ENCODE measurements at regions not wholly inside any gene's neighbourhood (a gene's known extent, or its start where the extent isn't known, plus 50 kb on each side); places are given as distances from the start of the nearest gene placed in this dataset.

DNA sequence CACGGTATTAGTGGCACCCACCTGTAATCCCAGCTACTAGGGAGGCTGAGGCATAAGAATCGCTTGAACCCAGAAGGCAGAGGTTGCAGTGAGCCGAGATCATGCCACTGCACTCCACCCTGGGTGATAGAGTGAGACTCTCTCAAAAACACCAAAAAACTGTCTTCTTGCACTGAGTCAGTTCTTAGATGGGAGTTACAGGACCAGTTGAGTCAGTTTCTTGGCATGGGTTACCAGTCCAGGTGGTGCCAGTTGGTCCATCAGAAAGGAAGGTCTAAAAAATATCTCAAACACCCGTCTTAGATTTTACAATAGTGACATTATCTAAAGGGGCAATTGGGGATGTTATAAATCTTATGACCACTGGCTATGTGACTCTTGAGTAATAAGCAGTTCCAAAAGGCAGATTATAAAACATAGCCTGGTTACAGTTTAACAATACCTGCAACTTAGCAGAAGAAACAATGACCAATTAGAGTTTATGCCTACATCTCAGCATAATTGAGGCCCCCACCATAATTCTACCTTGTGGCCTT is 206.9 kb upstream of the FGGY start:
- TF ChIP-seq, protein P1, sequence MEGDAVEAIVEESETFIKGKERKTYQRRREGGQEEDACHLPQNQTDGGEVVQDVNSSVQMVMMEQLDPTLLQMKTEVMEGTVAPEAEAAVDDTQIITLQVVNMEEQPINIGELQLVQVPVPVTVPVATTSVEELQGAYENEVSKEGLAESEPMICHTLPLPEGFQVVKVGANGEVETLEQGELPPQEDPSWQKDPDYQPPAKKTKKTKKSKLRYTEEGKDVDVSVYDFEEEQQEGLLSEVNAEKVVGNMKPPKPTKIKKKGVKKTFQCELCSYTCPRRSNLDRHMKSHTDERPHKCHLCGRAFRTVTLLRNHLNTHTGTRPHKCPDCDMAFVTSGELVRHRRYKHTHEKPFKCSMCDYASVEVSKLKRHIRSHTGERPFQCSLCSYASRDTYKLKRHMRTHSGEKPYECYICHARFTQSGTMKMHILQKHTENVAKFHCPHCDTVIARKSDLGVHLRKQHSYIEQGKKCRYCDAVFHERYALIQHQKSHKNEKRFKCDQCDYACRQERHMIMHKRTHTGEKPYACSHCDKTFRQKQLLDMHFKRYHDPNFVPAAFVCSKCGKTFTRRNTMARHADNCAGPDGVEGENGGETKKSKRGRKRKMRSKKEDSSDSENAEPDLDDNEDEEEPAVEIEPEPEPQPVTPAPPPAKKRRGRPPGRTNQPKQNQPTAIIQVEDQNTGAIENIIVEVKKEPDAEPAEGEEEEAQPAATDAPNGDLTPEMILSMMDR (IDR thresholded peaks at IDR 0.05; ENCODE audit: insufficient read depth, low read depth, low read length, missing control alignments) = no peak
- H3K4me3 ChIP-seq (ENCODE audit: low read length) = no peak overlapping the region
- peak; percentile 52 for DNase-seq (ENCODE audit: low read depth)

DNA sequence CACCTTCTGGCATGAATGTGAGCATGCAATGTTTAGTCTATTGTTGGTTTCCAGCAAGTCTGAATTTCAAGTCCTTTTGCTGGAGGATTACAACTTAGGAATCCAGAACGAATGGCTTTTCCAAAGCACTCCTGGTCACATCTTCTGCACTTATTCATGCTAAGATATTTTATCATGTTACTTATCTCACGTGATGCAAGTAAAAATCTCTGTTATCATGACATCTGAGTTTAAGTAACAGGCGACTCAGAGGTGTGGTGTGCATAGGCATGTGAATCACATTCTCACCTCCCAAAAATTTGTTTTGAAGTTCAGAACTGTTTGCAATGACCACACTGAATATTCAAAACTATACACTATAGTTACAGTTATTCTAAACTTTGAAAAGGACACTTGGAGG is 204.8 kb upstream of the FGGY start:
- TF ChIP-seq, protein P1 (IDR thresholded peaks at IDR 0.05; ENCODE audit: insufficient read depth, low read depth, low read length, missing control alignments) = no peak
- H3K4me3 ChIP-seq (ENCODE audit: low read length) = no peak overlapping the region
- peak; percentile 39 for DNase-seq (ENCODE audit: low read depth)

GRCh38 chr1:59094001-59094400 is 202.9 kb upstream of the FGGY start:
- no peak overlapping the region for H3K4me3 ChIP-seq (ENCODE audit: low read length)
- TF ChIP-seq, protein P1 (IDR thresholded peaks at IDR 0.05; ENCODE audit: insufficient read depth, low read depth, low read length, missing control alignments) = no peak
- no peak for DNase-seq (ENCODE audit: low read depth)

DNA sequence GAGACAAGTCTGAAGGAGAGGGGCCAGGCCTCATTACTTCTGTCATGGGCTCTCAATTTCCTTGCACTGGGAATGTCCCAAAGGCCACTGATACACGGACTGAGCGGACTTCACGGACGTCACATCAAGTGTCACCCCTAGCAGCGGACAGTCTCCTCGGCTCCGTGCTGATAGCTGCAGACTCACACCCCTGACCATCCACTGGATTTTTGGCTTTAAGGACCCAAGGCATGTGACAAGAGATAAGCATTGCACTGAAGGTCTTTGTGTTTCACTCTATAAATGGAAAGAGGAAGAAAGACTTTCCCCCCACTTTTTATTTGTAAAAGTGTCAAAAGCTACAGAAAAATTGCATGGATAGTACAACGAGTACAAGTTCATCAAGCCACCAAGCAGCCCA is 200.4 kb upstream of the FGGY start:
- DNase-seq (ENCODE audit: low read depth) = no peak
- no peak overlapping the region for H3K4me3 ChIP-seq (ENCODE audit: low read length)
- TF ChIP-seq, protein P1 (IDR thresholded peaks at IDR 0.05; ENCODE audit: insufficient read depth, low read depth, low read length, missing control alignments) = no peak

- no peak overlapping the region for H3K4me3 ChIP-seq (ENCODE audit: low read length)
- no peak for DNase-seq (ENCODE audit: low read depth)
- TF ChIP-seq, protein P1 (IDR thresholded peaks at IDR 0.05; ENCODE audit: insufficient read depth, low read depth, low read length, missing control alignments) = no peak
Observed at GRCh38 chr1:59098655-59099054, 198.2 kb upstream of the FGGY start.

GRCh38 chr1:59100708-59101374 is 196.1 kb upstream of the FGGY start:
- H3K4me3 ChIP-seq (ENCODE audit: low read length) = no peak overlapping the region
- TF ChIP-seq, protein P1 (IDR thresholded peaks at IDR 0.05; ENCODE audit: insufficient read depth, low read depth, low read length, missing control alignments) = no peak
- DNase-seq (ENCODE audit: low read depth) = peak; percentile 31

GRCh38 chr1:59101518-59101917 is 195.4 kb upstream of the FGGY start:
- no peak for DNase-seq (ENCODE audit: low read depth)
- TF ChIP-seq, protein P1 (IDR thresholded peaks at IDR 0.05; ENCODE audit: insufficient read depth, low read depth, low read length, missing control alignments) = no peak
- H3K4me3 ChIP-seq (ENCODE audit: low read length) = no peak overlapping the region
